Left cardiac atrium (tissue), 4 donors: ENCODE measurements at regions not wholly inside any gene's neighbourhood (a gene's known extent, or its start where the extent isn't known, plus 50 kb on each side); places are given as distances from the start of the nearest gene placed in this dataset.
A peak's percentile ranks its signal among the peaks of the same experiment; 100 is the strongest.
"Not testable (repeated sequence)": the region's sequence is repeated elsewhere in the genome, so short reads cannot be mapped to it uniquely, and the experiment has no call there.

Source experiments
- ATAC-seq, 2 donors: fragments of 200-7000 bp; cut with Tn5 transposase; one replicate each; pipeline ENCODE4 v1.9.1; 2020; ENCODE audit warnings: mild to moderate bottlenecking in 2 of 2, moderate library complexity in 2 of 2
- DNase-seq: peaks from one replicate; pipeline ENCODE4 v3.0.0-alpha.2; 2020
- intact Hi-C, 2 donors: fragments of 100-400 bp; cut with DNase I; formaldehyde crosslinking; loops; one replicate each; pipeline versions ENCODE4 v1.14.1 to v1.15.1; 2022 to 2023
- donor health status: DM: no; HTN: yes; CAD: no.
- donor health status: DM: no; HTN: yes; CAD: no; lungs with severe emphysema.
- donor health status: DM: yes; HTN: yes; CAD: no.
- donor health status: Dilated cardiomyopathy.

DNA sequence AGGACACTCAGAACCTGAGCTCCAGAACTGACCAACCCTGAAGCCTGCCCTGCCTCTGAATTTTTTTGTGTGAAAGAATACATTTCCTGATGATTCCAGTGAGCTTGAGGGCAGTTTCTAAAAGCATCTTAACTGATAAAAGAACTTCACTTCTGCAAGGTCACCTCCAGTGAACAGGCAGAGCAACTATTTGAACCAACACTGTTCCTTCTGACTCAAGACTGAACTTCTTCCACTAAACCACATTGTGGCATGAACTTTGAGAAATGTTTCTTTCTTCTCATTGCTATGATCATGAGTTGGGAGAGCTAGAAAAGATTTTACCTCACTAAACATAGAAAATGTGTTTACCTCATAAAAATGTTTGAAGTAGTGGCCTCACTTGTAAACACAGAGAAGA, 83.8 kb upstream of the SERTAD2 start:
- intact Hi-C loops: no loop called here
- ATAC-seq: no peak
- no peak for DNase-seq

- ATAC-seq (no peak), DNase-seq (no peak)
- intact Hi-C loops: no loop called here
Measured at GRCh38 chr2:64738026-64738425, 84.3 kb upstream of the SERTAD2 start.

DNA sequence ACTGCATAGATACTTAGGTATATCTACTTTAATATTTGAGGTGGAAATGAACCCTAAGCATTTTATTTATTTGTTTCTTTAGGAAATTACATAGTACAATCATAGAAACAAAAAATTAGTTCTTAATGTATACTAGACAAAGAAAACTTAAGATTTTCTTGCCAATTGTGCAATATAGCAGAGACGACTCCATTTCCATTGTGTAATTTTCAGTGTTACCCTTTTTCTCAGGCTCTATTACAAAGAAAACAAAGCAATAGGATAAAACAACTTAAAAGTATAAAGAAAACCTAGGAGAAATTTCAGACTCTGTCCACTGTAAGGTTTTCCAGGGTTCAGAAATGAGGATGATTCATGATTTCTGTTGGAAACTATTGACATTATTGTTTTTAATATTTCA, 89.0 kb upstream of the SERTAD2 start:
- intact Hi-C loops: loop anchor here in 1 of 2 donors (10.0 kb wide), 1 partner anchor 88 kb away; the partner anchor contains the start of gene SERTAD2
- DNase-seq: no peak
- ATAC-seq: no peak

DNA sequence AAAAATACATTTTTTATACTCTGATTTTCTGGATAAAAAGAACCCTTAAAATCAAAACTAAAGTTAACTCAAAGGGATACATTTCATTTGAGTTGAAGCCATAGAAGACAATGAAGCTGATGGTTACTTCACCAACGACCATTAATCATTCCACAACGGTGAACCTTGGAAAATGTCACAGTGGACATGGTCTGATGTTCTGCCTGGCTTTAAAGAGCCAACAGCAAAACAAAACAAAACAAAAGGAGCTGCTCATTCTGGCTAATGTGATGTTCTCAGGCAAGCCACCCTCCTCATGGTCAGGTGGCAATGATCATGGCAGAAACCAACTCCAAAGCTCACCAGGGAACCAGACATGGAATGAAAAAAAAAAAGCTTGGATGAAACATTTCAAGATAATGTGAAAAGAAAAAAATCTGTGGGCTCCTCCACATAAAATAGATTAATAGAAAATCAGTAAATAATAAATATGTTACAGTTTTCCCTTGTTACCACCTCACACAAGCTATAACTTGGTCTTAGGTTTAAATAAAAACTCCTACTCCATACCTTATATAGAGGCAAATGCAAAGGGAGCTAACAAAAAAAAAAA, 90.1 kb upstream of the SERTAD2 start:
- intact Hi-C loops: loop anchor here in 1 of 2 donors (10.0 kb wide), 1 partner anchor 89 kb away; the partner anchor contains the start of gene SERTAD2
- DNase-seq: no peak
- ATAC-seq: no peak

- DNase-seq (no peak), ATAC-seq (no peak)
- intact Hi-C loops: loop anchor here in 1 of 2 donors (10.0 kb wide), 1 partner anchor 91 kb away; the partner anchor contains the start of gene SERTAD2
Measured at GRCh38 chr2:64745562-64745961, 91.8 kb upstream of the SERTAD2 start.

- not testable (repeated sequence) for ATAC-seq, DNase-seq
- intact Hi-C loops: loop anchor here in 1 of 2 donors (10.0 kb wide), 1 partner anchor 93 kb away; the partner anchor contains the start of gene SERTAD2
Measured at GRCh38 chr2:64747690-64748091, 94.0 kb upstream of the SERTAD2 start.

DNA sequence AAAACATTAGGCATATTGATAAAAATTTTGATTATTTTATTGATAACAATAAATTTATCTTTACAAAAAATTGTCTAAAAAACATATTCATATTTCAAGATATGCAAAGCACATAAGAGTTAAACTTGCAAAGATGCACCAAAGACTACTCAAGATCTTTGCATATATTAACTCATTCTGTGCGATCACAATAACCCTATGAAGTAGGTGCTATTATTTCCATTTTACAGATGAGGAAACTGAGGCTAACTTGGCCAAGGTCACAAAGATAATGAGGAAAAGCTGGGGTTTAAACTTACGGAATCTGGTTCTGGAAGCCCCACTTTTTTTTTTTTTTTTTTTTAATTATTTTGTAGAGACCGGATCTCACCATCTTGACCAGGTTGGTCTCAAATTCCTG, 94.4 kb upstream of the SERTAD2 start:
- intact Hi-C loops: loop anchor here in 1 of 2 donors (10.0 kb wide), 1 partner anchor 93 kb away; the partner anchor contains the start of gene SERTAD2
- DNase-seq (no peak), ATAC-seq (no peak)

GRCh38 chr2:64748561-64748960, 94.8 kb upstream of the SERTAD2 start:
- intact Hi-C loops: loop anchor here in 1 of 2 donors (10.0 kb wide), 1 partner anchor 94 kb away; the partner anchor contains the start of gene SERTAD2
- DNase-seq (no peak), ATAC-seq (no peak)

- ATAC-seq (no peak), DNase-seq (no peak)
- intact Hi-C loops: loop anchor here in 1 of 2 donors (10.0 kb wide), 1 partner anchor 95 kb away; the partner anchor contains the start of gene SERTAD2
Measured at GRCh38 chr2:64749446-64749845, 95.7 kb upstream of the SERTAD2 start.

DNA sequence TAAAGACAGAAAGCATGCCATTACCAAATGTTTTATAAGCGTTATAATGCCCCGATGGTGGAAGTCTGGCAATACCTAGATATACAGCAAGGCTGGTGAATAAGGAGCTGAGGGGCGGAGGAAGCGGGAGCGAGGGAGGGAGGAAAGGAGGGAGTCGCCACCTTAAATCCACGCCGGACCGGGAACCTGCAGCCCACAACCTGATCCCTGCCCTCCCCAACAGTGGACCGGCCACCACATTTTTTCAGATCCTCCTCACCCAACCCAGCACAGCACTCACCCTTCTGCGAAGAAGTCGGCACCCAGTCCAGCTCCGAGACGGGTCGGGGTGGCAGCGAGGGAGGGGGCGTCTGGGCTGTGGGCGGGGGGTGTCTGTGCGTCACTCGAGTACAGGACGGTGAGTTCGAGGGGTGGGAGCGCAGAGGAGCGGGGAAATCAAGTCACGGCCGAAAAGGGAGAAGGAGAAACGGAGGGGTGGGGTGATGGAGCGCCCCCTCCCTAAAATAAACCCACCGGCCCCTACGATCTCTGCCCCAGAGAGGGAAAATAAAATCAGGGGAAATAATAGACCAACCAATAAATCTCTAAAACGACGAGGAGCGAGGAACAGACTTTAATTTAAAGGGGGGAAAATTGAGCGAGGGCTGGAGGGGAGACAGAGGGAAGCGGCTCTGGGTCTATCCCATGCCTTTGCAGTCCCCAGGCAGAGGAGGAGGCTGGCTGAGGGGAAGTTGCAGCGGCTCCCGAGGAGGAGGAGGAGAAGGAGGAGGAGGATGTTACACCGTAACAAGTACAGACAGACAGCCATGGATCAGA, 96.5 kb upstream of the SERTAD2 start:
- ATAC-seq (peak; percentile 0 to 9), DNase-seq (peak; percentile 54)
- intact Hi-C loops: loop anchor here in 1 of 2 donors (5.0 kb wide), 2 partner anchors 82 to 98 kb away; partner anchors contain the start of gene SERTAD2

DNA sequence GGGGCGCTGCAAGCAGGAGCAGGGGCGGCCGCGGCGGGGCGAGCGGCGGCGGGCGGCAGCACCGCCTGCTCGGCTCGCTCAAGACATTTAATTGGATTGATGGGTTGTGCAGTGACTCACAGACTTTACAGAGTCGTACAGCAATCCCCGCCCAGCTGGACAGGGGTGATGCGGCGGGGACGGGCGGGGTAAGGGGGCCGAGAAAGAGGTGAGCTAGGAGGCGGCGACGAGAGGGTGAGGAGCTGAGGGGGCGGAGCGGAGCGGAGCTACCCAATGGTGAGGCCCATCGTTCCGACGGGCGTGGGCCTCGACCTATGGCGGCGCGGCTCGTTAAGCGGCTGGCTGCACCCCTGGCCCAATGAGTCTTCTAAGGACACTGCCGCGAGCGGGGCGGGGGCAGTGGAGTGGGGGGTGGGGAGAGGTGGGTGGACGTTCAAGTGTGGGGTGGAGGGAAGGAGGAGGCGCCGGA, 97.1 kb upstream of the SERTAD2 start:
- ATAC-seq (peak; percentile 89 to 93), DNase-seq (no peak)
- intact Hi-C loops: loop anchor here in 1 of 2 donors (1.0 to 5.0 kb wide), 3 partner anchors 81 to 108 kb away; partner anchors contain the start of gene SERTAD2

DNA sequence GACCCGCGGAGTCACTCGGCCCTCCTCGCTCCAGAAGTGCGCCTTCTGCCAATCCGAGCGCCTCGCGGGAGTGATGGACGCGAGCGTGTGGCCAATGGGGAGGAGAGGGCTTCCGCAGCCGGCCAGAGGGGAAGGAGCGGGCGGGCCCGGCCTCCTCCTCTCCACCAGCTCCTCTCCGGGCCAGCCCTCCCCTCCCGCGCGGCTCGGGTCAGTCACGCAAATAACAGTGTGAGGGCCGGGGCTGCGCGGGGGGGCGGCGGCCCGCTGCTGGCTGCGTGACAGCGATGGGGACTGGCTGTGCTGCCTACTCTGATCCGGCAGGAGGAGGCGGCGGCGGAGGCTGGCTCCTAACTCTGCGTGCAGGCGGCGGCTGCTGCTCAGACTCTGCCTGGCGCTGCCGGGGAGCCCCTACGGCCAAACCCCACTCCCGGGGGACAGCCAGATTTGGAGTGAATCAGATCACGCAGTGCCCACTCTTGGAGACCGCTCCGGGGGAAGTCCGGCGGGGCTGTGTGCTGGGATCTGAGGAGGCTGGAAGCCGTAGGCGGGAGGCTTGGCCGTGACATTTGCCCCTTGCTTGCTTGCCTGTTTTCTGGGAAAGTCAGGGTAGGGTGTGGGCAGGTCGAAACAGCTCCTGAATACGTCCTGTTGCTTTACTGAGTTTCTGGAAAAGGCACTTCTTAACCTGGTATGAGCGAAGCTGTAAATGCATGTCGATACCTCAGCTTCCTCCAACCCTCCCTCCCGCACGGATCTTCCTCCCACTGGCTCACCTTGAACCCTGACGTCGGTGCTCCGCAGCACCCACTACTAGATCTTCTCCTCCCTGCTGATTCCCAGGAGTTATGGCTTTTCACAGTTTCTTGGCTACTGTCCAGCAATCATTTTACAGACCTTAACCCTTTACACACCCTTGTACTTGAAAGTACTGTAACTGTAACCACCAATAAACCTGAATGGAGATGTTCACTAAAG, 97.9 kb upstream of the SERTAD2 start:
- ATAC-seq (peak; percentile 90 to 94), DNase-seq (peak; percentile 99)
- intact Hi-C loops: loop anchor here in 1 of 2 donors (1.0 to 5.0 kb wide), 3 partner anchors 81 to 108 kb away; partner anchors contain the start of gene SERTAD2

DNA sequence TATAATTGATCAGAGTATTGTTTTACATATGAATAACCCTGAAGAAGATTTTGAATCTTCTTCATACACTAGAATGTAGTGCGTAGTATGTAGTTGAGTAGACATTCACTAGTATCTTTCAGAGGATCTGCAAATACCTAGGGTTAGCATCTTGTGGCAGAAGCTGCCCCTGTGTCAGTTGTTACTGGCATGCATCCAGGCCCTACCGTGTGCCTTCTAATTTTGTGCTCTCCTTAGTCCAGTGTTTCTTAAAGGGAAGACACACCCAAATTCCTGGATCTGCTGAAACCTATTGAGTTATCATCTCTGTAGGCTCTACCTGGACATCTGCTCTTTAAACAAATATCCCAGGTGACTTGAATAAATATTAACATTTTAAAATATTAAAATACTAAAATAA, 99.7 kb upstream of the SERTAD2 start:
- intact Hi-C loops: loop anchor here in 1 of 2 donors (5.0 kb wide), 2 partner anchors 79 to 101 kb away; partner anchors contain the start of gene SERTAD2
- ATAC-seq (no peak), DNase-seq (no peak)

GRCh38 chr2:64754570-64754969, 100.9 kb upstream of the SERTAD2 start:
- ATAC-seq (no peak), DNase-seq (no peak)
- intact Hi-C loops: loop anchor here in 1 of 2 donors (5.0 kb wide), 2 partner anchors 78 to 102 kb away; partner anchors contain the start of gene SERTAD2

GRCh38 chr2:64757126-64757525, 103.4 kb upstream of the SERTAD2 start:
- DNase-seq (no peak), ATAC-seq (no peak)
- intact Hi-C loops: no loop called here

DNA sequence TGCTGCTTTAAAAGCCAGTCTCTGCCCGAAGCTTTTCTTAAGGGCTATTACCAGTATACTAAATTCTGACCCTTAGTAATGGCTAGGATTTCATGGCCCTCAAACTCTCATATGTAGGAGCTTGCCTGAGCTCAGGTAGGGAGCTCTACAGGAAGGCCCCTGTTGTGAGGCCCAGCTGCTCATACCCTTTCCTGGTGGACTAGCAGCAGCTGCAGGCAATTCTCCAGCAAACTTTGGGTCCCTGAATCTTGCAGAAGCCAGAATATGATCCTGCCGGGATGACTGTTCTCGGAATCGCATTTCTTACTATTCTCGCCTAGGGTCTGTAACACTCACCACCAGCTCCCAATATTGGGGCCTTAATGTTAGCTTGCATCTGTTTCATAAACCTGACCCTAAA, 106.4 kb upstream of the SERTAD2 start:
- intact Hi-C loops: no loop called here
- DNase-seq (no peak), ATAC-seq (no peak)

DNA sequence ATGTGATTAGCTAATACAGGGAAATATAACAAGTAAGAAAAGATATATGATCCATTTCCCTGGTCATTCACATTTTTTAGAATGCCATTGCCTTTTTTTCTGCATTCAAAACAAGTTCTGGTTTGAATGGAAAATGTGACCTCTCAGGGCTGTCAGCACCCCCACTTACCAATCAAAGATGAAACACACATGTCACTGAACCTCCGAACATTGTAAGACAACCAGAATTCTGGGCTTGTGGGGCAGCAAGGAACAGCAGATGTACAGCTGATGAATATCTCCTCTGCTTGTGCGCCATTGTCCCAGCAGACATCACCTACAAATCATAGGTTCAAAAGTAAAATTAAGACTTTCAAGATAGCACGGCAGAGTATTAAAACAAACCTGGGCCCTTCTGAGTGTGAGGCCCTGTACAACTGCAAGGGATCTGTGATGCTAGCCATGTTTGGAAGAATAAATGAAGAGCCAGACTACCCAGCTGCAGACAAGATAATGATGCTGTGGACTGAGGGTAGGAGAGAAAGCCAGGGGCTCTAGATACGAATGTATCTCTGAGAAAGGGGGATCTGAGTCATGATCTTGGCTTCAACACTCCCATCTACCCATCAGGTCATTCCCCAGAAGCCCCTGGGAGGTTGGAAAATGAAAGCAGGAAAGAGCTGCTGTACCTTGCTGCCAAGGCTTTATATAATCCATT, 108.7 kb upstream of the SERTAD2 start:
- DNase-seq (no peak), ATAC-seq (no peak)
- intact Hi-C loops: no loop called here

DNA sequence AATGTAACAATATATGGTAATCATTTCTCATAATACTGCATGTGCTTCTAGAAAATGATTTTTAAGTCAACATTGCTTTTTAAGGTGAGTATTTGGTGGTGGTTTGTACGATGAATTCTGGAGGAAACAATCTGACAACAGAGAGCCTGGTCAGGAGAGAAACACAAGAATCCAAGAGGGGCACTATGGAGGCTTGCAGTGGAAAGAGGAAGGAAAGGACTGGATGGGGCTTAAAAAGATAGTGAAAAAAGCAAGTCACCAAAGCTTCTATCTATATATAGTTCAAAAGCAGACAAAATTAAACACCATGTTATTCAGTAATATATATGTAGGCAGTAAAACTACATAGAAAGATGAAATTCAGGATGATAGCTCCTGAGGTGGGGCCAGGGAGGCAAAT, 109.4 kb upstream of the SERTAD2 start:
- DNase-seq (no peak), ATAC-seq (no peak)
- intact Hi-C loops: no loop called here
